ENCODE measurements at regions not wholly inside any gene's neighbourhood (a gene's known extent, or its start where the extent isn't known, plus 50 kb on each side); places are given as distances from the start of the nearest gene placed in this dataset.
"Not testable (repeated sequence)": the region's sequence is repeated elsewhere in the genome, so short reads cannot be mapped to it uniquely, and the experiment has no call there.

- no peak for DNase-seq (ENCODE audit: low read depth in 2 of 2)
These were observed 284.9 kb downstream of the C1D start for GRCh38 chr2:67777836-67778429.

- not testable (repeated sequence) for DNase-seq (ENCODE audit: low read depth in 2 of 2)
These were observed 282.0 kb downstream of the C1D start for GRCh38 chr2:67780841-67781240.

- no peak for DNase-seq (ENCODE audit: low read depth in 2 of 2)
These were observed 280.4 kb downstream of the C1D start for GRCh38 chr2:67782443-67782842.

GRCh38 chr2:67783026-67783425 is 279.8 kb downstream of the C1D start:
- DNase-seq (ENCODE audit: low read depth in 2 of 2): no peak

- DNase-seq (ENCODE audit: low read depth in 2 of 2): no peak
These were observed 272.2 kb downstream of the C1D start for GRCh38 chr2:67790622-67791021.

- DNase-seq (ENCODE audit: low read depth in 2 of 2): no peak
These were observed 270.6 kb downstream of the C1D start for GRCh38 chr2:67792191-67792590.

- no peak for DNase-seq (ENCODE audit: low read depth in 2 of 2)
These were observed 270.1 kb downstream of the C1D start for GRCh38 chr2:67792681-67793091.

GRCh38 chr2:67797801-67798540 is 264.8 kb downstream of the C1D start:
- DNase-seq (ENCODE audit: low read depth in 2 of 2): no peak

GRCh38 chr2:67798541-67799160 is 264.2 kb downstream of the C1D start:
- no peak for DNase-seq (ENCODE audit: low read depth in 2 of 2)

GRCh38 chr2:67799886-67800285 is 262.9 kb downstream of the C1D start:
- DNase-seq (ENCODE audit: low read depth in 2 of 2): no peak

GRCh38 chr2:67802291-67802690 is 260.5 kb downstream of the C1D start:
- DNase-seq (ENCODE audit: low read depth in 2 of 2): no peak

- DNase-seq (ENCODE audit: low read depth in 2 of 2): no peak
These were observed 260.0 kb downstream of the C1D start for GRCh38 chr2:67802824-67803223.

GRCh38 chr2:67806816-67807215 is 256.0 kb downstream of the C1D start:
- no peak for DNase-seq (ENCODE audit: low read depth in 2 of 2)

GRCh38 chr2:67808112-67808511 is 254.7 kb downstream of the C1D start:
- no peak for DNase-seq (ENCODE audit: low read depth in 2 of 2)

GRCh38 chr2:67812682-67813081 is 250.1 kb downstream of the C1D start:
- no peak for DNase-seq (ENCODE audit: low read depth in 2 of 2)

- DNase-seq (ENCODE audit: low read depth in 2 of 2): no peak
These were observed 239.1 kb downstream of the C1D start for GRCh38 chr2:67823726-67824125.

GRCh38 chr2:67824186-67824585 is 238.6 kb downstream of the C1D start:
- no peak for DNase-seq (ENCODE audit: low read depth in 2 of 2)

GRCh38 chr2:67825476-67825875 is 237.3 kb downstream of the C1D start:
- no peak for DNase-seq (ENCODE audit: low read depth in 2 of 2)

GRCh38 chr2:67828066-67828465 is 234.7 kb downstream of the C1D start:
- no peak for DNase-seq (ENCODE audit: low read depth in 2 of 2)

- no peak for DNase-seq (ENCODE audit: low read depth in 2 of 2)
These were observed 233.3 kb downstream of the C1D start for GRCh38 chr2:67829470-67829869.

GRCh38 chr2:67833632-67834031 is 229.2 kb downstream of the C1D start:
- no peak for DNase-seq (ENCODE audit: low read depth in 2 of 2)

GRCh38 chr2:67834482-67834881 is 228.3 kb downstream of the C1D start:
- DNase-seq (ENCODE audit: low read depth in 2 of 2): no peak

GRCh38 chr2:67835266-67835665 is 227.5 kb downstream of the C1D start:
- DNase-seq (ENCODE audit: low read depth in 2 of 2): no peak

Data from stimulated activated CD8-positive, alpha-beta memory T cell treated with anti-CD3 and anti-CD28 coated beads, Interleukin-2, amount 100 ng/mL, for 48 hours (primary cell).